Natural killer cell treated with Interleukin-12 subunit alpha and Interleukin-12 subunit beta and Interleukin-15 and Interleukin-18, amount 100 ng/mL, for 72 hours (primary cell): ENCODE measurements at regions not wholly inside any gene's neighbourhood (a gene's known extent, or its start where the extent isn't known, plus 50 kb on each side); places are given as distances from the start of the nearest gene placed in this dataset.
"Not testable (repeated sequence)": the region's sequence is repeated elsewhere in the genome, so short reads cannot be mapped to it uniquely, and the experiment has no call there.

Experiments used
- ATAC-seq, 2 donors: fragments of 150-1000 bp; cut with Tn5 transposase in 1 of 2; sonication (Bioruptor Pico), chemical (Tn5 transposase) in 1 of 2; 2 replicates each; pipeline ENCODE4 v1.10.0; 2021
- DNase-seq: peaks from one replicate; pipeline ENCODE4 v3.0.0; 2022; ENCODE audit warnings: low spot score
- H3K27ac Mint-ChIP-seq, 2 donors: 1 replicate in 1 of 2; 2 replicates in 1 of 2; pipeline ENCODE4 v1.8.0; 2022; ENCODE audit warnings: mixed read lengths in 2 of 2, mild to moderate bottlenecking in 1 of 2, moderate library complexity in 1 of 2
- H3K27me3 Mint-ChIP-seq, 2 donors: 1 replicate in 1 of 2; 2 replicates in 1 of 2; pipeline ENCODE4 v1.8.0; 2022; ENCODE audit warnings: mixed read lengths in 2 of 2
- H3K36me3 Mint-ChIP-seq: one replicate; pipeline ENCODE4 v1.8.0; 2022; ENCODE audit warnings: mixed read lengths
- H3K4me1 Mint-ChIP-seq, 2 donors: 1 replicate in 1 of 2; 2 replicates in 1 of 2; pipeline ENCODE4 v1.8.0; 2022; ENCODE audit warnings: low read depth in 2 of 2, mixed read lengths in 2 of 2, mild to moderate bottlenecking in 1 of 2
- H3K4me3 Mint-ChIP-seq: one replicate; pipeline ENCODE4 v1.8.0; 2022; ENCODE audit warnings: mixed read lengths
- H3K9me3 Mint-ChIP-seq: 2 replicates; pipeline ENCODE4 v1.8.0; 2022; ENCODE audit warnings: mixed read lengths

DNA sequence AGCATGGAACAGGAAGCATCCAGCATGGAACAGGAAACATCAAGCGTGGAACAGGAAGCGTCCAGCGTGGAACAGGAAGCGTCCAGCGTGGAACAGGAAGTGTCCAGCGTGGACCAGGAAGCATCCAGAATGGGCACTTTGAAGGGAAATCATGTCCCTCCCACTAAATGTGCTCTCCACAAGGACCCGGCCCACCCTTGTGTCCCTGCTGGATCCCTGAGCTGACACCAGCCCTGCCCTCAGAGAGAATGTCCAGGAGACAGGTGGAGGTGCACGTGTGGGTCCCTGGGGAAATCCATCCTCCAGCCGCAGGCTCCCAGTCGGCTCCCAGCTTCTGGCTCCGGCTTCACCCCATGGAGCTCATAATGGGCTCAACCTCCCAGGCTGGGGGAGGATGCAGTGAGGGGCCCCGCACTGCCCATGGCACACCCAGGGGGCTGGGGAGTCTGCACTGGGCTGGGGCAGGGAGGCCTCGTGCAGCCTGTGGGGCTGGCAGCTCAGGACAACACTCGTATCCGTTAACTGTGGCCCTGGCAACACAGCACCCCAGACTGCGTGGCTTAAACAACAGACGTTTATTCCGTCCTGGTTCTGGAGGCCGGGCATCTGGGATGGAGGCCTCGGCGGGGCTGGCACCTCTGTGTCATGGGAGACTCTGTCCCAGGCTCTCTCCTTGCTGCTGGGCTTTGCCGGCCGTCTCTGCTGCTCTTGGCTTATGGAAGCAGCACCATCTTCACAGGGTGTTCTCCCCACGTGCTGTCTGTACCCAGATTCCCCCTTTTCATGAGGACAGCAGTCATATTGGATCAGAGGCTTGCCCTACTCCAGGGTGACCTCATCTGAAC is 104.8 kb downstream of the TMEM121 start:
- not testable (repeated sequence) for H3K4me3 Mint-ChIP-seq, ATAC-seq, H3K4me1 Mint-ChIP-seq, H3K36me3 Mint-ChIP-seq, H3K9me3 Mint-ChIP-seq, H3K27ac Mint-ChIP-seq, H3K27me3 Mint-ChIP-seq, DNase-seq

DNA sequence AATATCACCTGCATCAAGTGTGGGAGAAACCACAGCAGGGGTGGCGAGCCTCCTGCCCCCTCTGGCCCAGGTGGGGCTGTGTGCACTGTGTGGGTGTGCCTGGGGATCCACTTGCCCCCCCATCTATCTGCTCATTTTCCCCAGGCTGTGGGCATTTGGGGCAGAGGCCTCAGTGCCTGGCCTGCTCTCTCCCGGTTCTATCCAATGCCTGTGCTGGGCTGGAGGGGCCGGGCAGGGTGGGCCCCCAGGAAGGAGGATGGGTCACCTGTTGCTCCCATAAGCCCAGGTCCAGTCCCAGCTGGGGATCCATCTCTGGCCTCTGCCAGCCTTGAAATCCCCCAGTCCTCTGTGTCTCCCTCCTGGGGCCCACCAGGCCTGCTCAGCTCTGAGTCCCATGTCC is 105.6 kb downstream of the TMEM121 start:
- H3K27me3 Mint-ChIP-seq, result peaks cover 0 to 3% of the 10 kb centered on the region in 2 donors
- H3K4me1 Mint-ChIP-seq, result peaks cover 4 to 5% of the 10 kb centered on the region in 2 donors
- peak in 1 of 2 donors; percentile 31 for ATAC-seq
- DNase-seq, result no peak
- H3K36me3 Mint-ChIP-seq, result no peaks in the 10 kb centered on the region
- H3K27ac Mint-ChIP-seq, result no peak overlapping the region
- no peaks in the 10 kb centered on the region for H3K9me3 Mint-ChIP-seq
- no peak overlapping the region for H3K4me3 Mint-ChIP-seq

DNA sequence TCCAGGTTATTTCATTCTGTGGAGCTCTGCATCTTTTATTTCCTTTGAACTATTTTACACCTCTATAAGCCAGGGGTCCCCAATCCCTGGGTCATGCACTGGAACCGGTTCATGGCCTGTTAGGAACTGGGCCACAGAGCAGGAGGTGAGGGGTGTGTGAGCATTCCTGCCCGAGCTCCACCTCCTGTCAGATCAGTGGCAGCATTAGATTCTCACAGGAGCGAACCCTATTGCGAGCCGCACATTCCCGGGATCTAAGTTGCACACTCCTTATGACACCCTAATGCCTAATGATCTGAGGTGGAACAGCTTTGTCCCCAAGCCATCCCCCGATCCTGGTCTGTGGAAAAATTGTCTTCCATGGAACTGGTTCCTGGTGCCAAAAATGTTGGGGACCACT is 107.2 kb downstream of the TMEM121 start:
- H3K36me3 Mint-ChIP-seq, DNase-seq, H3K4me1 Mint-ChIP-seq, H3K4me3 Mint-ChIP-seq, H3K27ac Mint-ChIP-seq, H3K27me3 Mint-ChIP-seq, ATAC-seq, H3K9me3 Mint-ChIP-seq: not testable (repeated sequence)

DNA sequence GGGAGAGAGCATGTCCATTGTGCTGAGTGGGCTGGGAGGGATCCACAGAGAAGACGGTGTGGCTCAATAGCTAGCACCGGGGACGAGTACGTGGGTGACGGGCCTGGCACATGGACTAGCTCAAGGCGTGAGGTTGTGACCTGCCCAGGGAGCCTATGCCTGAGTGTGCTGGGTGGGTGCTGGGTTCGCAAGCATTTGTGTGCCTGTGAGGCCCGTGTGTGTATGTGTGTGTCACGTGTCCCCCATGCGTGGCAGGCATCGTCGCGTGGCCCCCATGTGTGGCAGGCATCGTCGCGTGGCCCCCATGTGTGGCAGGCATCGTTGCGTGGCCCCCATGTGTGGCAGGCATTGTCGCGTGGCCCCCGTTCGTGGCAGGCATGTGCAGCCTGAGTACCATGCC is 109.2 kb downstream of the TMEM121 start:
- H3K4me1 Mint-ChIP-seq, result peaks cover 4 to 6% of the 10 kb centered on the region in 2 donors
- no peaks in the 10 kb centered on the region for H3K9me3 Mint-ChIP-seq
- H3K36me3 Mint-ChIP-seq, result no peaks in the 10 kb centered on the region
- peak in 1 of 2 donors; percentile 31 for ATAC-seq
- H3K4me3 Mint-ChIP-seq, result no peak overlapping the region
- no peak overlapping the region for H3K27ac Mint-ChIP-seq
- H3K27me3 Mint-ChIP-seq, result peaks cover 0 to 3% of the 10 kb centered on the region in 2 donors
- DNase-seq, result no peak

DNA sequence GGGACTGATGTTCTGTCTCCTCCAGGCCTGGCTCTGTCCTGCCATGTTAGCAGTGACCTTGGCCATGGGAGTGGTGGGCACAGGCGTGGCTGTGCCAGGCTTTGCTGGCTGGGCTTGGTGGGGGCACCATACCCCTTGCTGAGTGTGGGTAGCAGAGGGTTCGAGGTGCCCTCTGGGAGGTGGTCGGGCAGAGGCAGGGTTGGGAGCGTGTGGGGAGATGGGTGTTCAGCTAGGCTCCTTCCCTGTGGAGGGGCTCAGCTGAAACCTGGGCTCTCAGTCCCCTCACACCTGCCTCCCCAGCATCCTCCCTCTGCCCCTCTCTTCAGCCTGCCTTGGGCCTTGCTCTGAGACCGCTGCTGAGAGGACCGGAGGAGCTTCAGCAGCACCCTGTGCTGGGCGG is 109.6 kb downstream of the TMEM121 start:
- peak in 1 of 2 donors; percentile 21 for ATAC-seq
- H3K36me3 Mint-ChIP-seq, H3K4me3 Mint-ChIP-seq, H3K9me3 Mint-ChIP-seq, H3K27me3 Mint-ChIP-seq, DNase-seq, H3K27ac Mint-ChIP-seq, H3K4me1 Mint-ChIP-seq: not testable (repeated sequence)

DNA sequence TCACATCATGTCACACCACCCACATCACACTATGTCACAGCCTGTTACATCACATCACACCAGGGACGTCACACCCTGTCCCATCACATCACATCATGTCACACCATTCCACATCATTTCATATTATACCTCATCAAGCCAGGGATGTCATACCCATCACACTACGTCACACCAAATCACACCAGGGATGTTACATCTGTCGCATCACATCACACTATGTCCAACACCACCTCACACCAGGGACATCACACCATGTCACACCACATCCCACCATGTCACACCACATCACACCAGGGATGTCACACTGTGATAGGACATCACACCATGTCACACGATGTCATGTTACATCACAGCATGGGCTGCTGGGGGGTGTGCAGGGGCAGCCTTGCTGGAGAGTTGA is 110.6 kb downstream of the TMEM121 start:
- Mint-ChIP-seq H3K27ac (no peak overlapping the region), H3K4me1 (peaks cover 4 to 6% of the 10 kb centered on the region in 2 donors), H3K27me3 (peaks cover 0 to 3% of the 10 kb centered on the region in 2 donors), H3K4me3 (no peak overlapping the region), H3K36me3 (no peaks in the 10 kb centered on the region), H3K9me3 (no peaks in the 10 kb centered on the region)
- DNase-seq (no peak), ATAC-seq (peak in 1 of 2 donors; percentile 38)

DNA sequence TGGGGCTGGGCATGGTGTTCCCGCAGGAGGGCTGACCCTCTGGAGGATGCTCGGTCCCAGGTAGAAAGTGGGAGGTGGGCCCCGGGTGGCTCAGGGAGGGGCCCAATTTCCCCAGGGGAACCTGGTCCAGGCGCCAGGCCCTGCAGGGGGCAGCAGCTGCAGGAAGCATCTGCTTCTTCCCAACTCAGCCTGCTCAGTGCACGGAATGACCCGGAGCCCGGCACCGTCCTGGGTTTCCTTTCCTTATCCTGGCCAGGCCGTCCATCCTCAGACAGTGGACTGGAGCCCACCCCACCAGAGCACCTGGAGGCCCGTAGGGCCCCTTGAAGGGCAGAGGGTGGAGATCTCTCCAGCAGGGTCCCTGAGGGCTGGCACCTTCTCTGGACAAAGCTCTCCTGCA is 111.0 kb downstream of the TMEM121 start:
- not testable (repeated sequence) for H3K36me3 Mint-ChIP-seq, H3K27me3 Mint-ChIP-seq, H3K4me1 Mint-ChIP-seq, DNase-seq, H3K4me3 Mint-ChIP-seq, H3K9me3 Mint-ChIP-seq, H3K27ac Mint-ChIP-seq
- peak; percentile 23 to 48 for ATAC-seq

DNA sequence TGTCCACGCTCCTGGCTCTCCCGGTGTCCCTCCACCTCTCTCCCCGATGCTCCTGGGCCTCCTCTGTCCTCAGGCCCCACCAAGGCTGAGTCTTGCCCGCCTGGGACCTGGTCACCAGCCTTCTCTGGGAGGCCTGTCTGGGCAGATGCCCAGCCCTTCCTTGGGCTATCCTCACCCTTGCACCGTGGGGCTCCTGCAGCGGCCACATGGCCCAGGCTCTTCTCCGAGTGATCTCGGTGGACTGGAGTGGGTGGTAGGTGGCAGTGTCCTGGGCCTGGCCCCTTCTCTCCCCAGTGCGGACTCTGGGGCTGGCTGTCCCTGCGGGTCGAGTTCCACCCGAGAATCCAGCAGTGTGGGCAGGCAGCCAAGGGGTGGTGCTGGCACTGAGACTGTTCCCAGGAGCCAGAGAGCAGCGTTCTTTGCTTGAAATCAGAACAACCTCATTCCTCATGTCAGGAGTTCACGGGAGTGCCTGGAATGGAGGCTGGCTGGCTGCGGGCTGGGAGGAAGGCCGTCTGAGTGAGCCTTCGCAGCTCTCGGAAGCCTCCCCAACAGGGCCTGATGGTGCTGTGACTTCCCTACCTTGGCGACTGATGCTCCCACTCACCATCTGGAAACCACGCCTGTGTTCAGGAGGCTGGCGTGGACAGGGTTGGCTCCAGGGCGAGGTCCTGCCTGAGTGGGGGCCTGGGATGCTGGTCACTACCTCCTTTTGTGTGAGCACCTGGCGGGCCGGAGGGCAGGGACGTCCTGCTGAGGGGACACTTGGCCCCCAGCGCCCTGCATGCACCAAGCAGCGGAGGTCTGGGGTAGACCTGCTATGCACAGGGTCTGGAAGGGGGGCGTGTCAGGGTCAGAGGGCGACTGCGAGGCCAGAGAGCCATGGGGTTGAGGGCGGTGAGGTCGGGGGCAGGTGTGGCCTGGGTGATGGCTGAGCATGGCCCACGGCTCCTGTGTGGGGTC is 113.9 kb downstream of the TMEM121 start:
- not testable (repeated sequence) for H3K4me1 Mint-ChIP-seq, H3K27me3 Mint-ChIP-seq, DNase-seq, H3K27ac Mint-ChIP-seq, H3K4me3 Mint-ChIP-seq, ATAC-seq, H3K9me3 Mint-ChIP-seq, H3K36me3 Mint-ChIP-seq

DNA sequence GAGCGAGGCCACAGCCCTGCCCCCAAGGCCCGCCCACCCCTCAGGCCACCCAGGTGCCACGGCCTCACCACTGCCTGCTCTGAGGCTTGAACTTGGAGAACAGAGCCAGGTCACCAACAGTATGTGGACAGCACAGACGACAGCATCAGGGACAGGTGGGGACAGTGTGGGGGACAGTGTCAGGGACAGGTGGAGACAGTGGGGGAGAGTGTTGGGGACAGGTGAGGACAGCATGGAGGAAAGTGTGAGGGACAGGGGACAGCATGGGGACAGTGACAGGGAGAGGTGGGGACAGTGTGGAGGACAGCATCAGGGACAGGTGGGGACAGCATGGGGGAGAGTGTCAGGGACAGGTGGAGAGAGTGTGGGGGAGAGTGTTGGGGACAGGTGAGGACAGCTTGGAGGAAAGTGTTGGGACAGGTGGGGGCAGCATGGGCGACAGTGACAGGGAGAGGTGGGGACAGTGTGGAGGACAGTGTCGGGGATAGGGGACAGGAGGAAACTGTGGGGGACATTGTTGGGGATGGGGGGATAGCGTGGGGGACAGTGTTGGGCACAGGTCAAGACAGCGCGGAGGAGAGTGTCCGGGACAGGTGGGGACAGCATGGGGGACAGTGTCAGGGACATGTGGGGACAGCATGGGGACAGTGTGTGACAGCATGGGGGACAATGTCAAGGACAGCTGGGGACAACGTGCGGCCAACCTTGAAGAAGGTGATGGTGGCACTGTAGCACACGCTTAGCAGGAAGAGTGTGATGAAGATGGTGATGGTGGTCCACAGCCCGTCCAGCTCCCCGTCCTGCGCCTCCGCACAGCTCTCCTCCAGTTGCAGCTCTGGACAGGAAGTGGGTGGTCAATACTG is 114.9 kb downstream of the TMEM121 start:
- no peaks in the 10 kb centered on the region for H3K36me3 Mint-ChIP-seq
- H3K27me3 Mint-ChIP-seq, result no peaks in the 10 kb centered on the region
- ATAC-seq (peak in 1 of 2 donors; percentile 34), DNase-seq (no peak)
- H3K9me3 Mint-ChIP-seq, result no peaks in the 10 kb centered on the region
- no peak overlapping the region for H3K4me3 Mint-ChIP-seq
- no peak overlapping the region for H3K27ac Mint-ChIP-seq
- peaks cover 4 to 6% of the 10 kb centered on the region in 2 donors for H3K4me1 Mint-ChIP-seq

DNA sequence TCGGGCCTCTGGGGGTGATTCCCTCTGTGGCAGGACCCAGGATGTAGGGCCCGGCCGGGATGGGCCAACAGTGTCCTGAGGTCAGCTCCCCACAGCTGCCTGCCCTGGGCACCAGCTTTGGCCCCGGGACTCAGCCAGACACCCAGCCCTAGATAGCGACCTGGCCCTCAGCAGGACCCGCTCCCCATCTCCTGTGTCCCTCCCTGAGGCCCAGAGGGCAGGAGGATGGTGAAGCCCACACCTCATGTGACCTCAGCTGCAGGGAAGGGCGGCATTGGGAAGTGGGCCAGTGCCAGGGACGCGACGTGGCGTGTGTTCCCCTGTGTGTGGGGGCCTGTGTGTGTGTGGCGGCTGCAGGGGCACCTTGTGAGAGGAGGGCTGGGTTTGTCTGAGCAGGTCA is 115.6 kb downstream of the TMEM121 start:
- not testable (repeated sequence) for H3K9me3 Mint-ChIP-seq, H3K27me3 Mint-ChIP-seq, H3K27ac Mint-ChIP-seq, H3K36me3 Mint-ChIP-seq, H3K4me3 Mint-ChIP-seq, DNase-seq, H3K4me1 Mint-ChIP-seq
- peak in 1 of 2 donors; percentile 13 for ATAC-seq

DNA sequence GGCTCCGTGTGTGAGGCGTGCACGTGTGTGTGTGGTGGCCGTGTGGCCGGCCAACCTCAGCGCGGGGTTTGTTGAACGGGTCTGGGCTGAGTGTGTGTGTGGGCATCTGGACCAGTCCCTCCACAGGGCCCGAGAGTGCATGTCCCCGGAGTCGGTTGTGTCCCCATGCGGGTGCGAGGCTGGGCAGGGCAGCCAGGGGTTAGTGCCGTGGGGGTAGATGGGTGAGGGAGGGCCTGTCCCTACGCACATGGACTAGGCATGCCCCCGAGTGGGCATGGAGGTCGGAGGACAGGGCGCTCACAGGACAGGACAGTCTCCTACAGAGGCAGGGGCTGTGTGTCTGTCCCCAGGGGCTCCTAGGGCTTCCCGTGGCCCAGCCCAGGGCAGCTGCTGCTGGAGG is 116.1 kb downstream of the TMEM121 start:
- not testable (repeated sequence) for H3K9me3 Mint-ChIP-seq, H3K4me1 Mint-ChIP-seq, H3K4me3 Mint-ChIP-seq, DNase-seq, H3K27ac Mint-ChIP-seq, H3K27me3 Mint-ChIP-seq, H3K36me3 Mint-ChIP-seq, ATAC-seq

DNA sequence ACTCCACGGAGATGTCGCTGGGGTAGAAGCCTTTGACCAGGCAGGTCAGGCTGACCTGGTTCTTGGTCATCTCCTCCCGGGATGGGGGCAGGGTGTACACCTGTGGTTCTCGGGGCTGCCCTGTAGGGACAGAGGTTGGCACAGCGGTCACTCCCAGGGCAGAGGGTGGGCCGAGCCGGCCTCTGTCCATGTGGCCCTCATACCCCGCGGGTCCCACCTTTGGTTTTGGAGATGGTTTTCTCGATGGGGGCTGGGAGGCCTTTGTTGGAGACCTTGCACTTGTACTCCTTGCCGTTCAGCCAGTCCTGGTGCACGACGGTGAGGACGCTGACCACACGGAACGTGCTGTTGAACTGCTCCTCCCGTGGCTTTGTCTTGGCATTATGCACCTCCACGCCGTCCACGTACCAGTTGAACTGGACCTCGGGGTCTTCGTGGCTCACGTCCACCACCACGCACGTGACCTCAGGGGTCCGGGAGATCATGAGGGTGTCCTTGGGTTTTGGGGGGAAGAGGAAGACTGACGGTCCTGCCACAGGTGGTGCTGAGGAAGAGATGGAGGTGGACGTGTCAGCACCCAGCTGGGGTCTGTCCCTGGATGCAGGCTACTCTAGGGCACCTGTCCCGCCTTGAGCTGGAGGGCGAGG is 117.1 kb downstream of the TMEM121 start:
- H3K4me3 Mint-ChIP-seq, DNase-seq, H3K36me3 Mint-ChIP-seq, H3K4me1 Mint-ChIP-seq, H3K9me3 Mint-ChIP-seq, H3K27me3 Mint-ChIP-seq, H3K27ac Mint-ChIP-seq, ATAC-seq: not testable (repeated sequence)

DNA sequence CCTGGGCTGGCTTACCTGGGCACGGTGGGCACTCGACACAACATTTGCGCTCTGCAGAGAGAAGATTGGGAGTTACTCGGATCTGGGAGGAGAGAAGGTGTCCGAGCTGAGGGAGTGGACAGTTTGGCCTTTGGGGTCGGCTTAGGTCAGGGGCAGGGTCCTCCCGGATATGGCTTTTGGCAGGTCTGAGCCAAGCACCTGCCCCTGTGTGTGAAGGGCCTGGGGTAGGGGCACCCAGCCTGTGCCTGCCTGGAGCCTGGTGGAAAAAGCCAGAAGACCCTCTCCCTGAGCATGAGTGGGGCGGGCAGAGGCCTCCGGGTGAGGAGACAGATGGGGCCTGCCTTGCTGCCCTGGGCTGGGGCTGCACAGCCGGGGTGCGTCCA is 117.7 kb downstream of the TMEM121 start:
- not testable (repeated sequence) for DNase-seq, H3K4me3 Mint-ChIP-seq, H3K36me3 Mint-ChIP-seq, H3K27me3 Mint-ChIP-seq, ATAC-seq, H3K4me1 Mint-ChIP-seq, H3K9me3 Mint-ChIP-seq, H3K27ac Mint-ChIP-seq
